HEK293 (cell line): ENCODE measurements at regions not wholly inside any gene's neighbourhood (a gene's known extent, or its start where the extent isn't known, plus 50 kb on each side); places are given as distances from the start of the nearest gene placed in this dataset.

Experiments used
- CTCF ChIA-PET: fragments of 350-600 bp; formaldehyde crosslinking; extraction: SDS; loops from one replicate; lab custom pipeline; 2021; ENCODE audit warnings: antibody characterized with exemption; lab: Yijun Ruan, JAX
- POLR2A ChIA-PET: fragments of 300-600 bp; formaldehyde crosslinking; extraction: SDS; loops from one replicate; lab custom pipeline; 2020; ENCODE audit warnings: antibody characterized with exemption, inconsistent platforms; lab: Yijun Ruan, JAX
- H3K27ac ChIP-seq: fragments of 200-500 bp; sonication (Bioruptor generic); 2 replicates; pipeline ENCODE4 v1.5.1; 2014; ENCODE audit warnings: low read depth, low read length, control low read depth, inconsistent platforms; ENCODE audit errors: extremely low read depth
- H3K36me3 ChIP-seq, 2 experiments: fragments of 200-500 bp in 1 of 2; sonication (Bioruptor generic) in 1 of 2; 1 replicate in 1 of 2; 2 replicates in 1 of 2; pipeline ENCODE4 v1.5.1; 2014 to 2017; ENCODE audit warnings: inconsistent platforms in 2 of 2, low read length in 2 of 2; ENCODE audit not compliant: control insufficient read depth in 2 of 2, insufficient read depth in 1 of 2
- H3K4me1 ChIP-seq: fragments of 200-500 bp; sonication (Bioruptor generic); 2 replicates; pipeline ENCODE4 v1.5.1; 2014; ENCODE audit warnings: mild to moderate bottlenecking, low read length, inconsistent platforms; ENCODE audit not compliant: control insufficient read depth, insufficient read depth
- H3K4me3 ChIP-seq: 2 replicates; pipeline ENCODE4 v1.5.1; 2011; ENCODE audit warnings: low read depth, mild to moderate bottlenecking, control low read depth, low read length, moderate library complexity
- H3K9me3 ChIP-seq: fragments of 200-500 bp; sonication (Bioruptor generic); 2 replicates; pipeline ENCODE4 v1.5.1; 2014; ENCODE audit warnings: low read depth, low read length, inconsistent platforms; ENCODE audit not compliant: control insufficient read depth, insufficient read depth
- BCL11B ChIP-seq: fragments of 450-650 bp; formaldehyde crosslinking; IDR thresholded peaks from 2 replicates; pipeline ENCODE4 v1.5.1; 2016; ENCODE audit warnings: low read depth, missing biosample characterization, missing genetic modification characterization
- GLIS2 ChIP-seq: fragments of 450-650 bp; formaldehyde crosslinking; IDR thresholded peaks from 2 replicates; pipeline ENCODE4 v1.5.1; 2016; ENCODE audit warnings: missing biosample characterization, missing genetic modification characterization
- SCRT2 ChIP-seq: fragments of 450-650 bp; formaldehyde crosslinking; IDR thresholded peaks from 2 replicates; pipeline ENCODE4 v1.5.1; 2016; ENCODE audit warnings: missing biosample characterization, missing genetic modification characterization
- SETDB1 ChIP-seq: IDR thresholded peaks from one replicate; pipeline ENCODE4 v1.6.1; 2017; ENCODE audit warnings: mild to moderate bottlenecking, low read length, moderate library complexity, mixed read lengths; ENCODE audit not compliant: insufficient read length
- TRIM28 ChIP-seq: IDR thresholded peaks from 2 replicates; pipeline ENCODE4 v1.6.1; 2011; ENCODE audit warnings: low read length, control low read depth, borderline replicate concordance
- ZFHX2 ChIP-seq: fragments of 450-650 bp; formaldehyde crosslinking; conservative IDR thresholded peaks from 2 replicates; pipeline ENCODE4 v1.5.1; 2016; ENCODE audit warnings: missing biosample characterization, missing genetic modification characterization
- ZFP3 ChIP-seq: fragments of 450-650 bp; formaldehyde crosslinking; IDR thresholded peaks from 2 replicates; pipeline ENCODE4 v1.5.1; 2016; ENCODE audit warnings: low read depth, missing biosample characterization, missing genetic modification characterization
- ZIC2 ChIP-seq: fragments of 450-650 bp; formaldehyde crosslinking; IDR thresholded peaks from 2 replicates; pipeline ENCODE4 v1.5.1; 2016; ENCODE audit warnings: missing biosample characterization, missing genetic modification characterization
- ZNF121 ChIP-seq: fragments of 450-650 bp; formaldehyde crosslinking; IDR thresholded peaks from 2 replicates; pipeline ENCODE4 v1.5.1; 2016; ENCODE audit warnings: missing biosample characterization, missing genetic modification characterization
- ZNF133 ChIP-seq: fragments of 450-650 bp; formaldehyde crosslinking; IDR thresholded peaks from 2 replicates; pipeline ENCODE4 v1.5.1; 2016; ENCODE audit warnings: missing biosample characterization, missing genetic modification characterization
- ZNF169 ChIP-seq: fragments of 450-650 bp; formaldehyde crosslinking; IDR thresholded peaks from 2 replicates; pipeline ENCODE4 v1.5.1; 2016; ENCODE audit warnings: missing biosample characterization, missing genetic modification characterization
- ZNF184 ChIP-seq: fragments of 450-650 bp; IDR thresholded peaks from 2 replicates; pipeline ENCODE4 v1.5.1; 2018; ENCODE audit warnings: missing biosample characterization, mild to moderate bottlenecking, missing genetic modification characterization
- ZNF2 ChIP-seq: fragments of 450-650 bp; formaldehyde crosslinking; IDR thresholded peaks from 2 replicates; pipeline ENCODE4 v1.5.1; 2016; ENCODE audit warnings: missing biosample characterization, missing genetic modification characterization
- ZNF214 ChIP-seq: fragments of 450-650 bp; formaldehyde crosslinking; IDR thresholded peaks from 2 replicates; pipeline ENCODE4 v1.5.1; 2017; ENCODE audit warnings: missing biosample characterization, mild to moderate bottlenecking, missing genetic modification characterization, borderline replicate concordance
- ZNF221 ChIP-seq: fragments of 450-650 bp; formaldehyde crosslinking; IDR thresholded peaks from 2 replicates; pipeline ENCODE4 v1.5.1; 2017; ENCODE audit warnings: missing biosample characterization, missing genetic modification characterization, borderline replicate concordance
- ZNF223 ChIP-seq: fragments of 450-650 bp; formaldehyde crosslinking; IDR thresholded peaks from 2 replicates; pipeline ENCODE4 v1.5.1; 2016; ENCODE audit warnings: missing biosample characterization, missing genetic modification characterization
- ZNF311 ChIP-seq: fragments of 450-650 bp; formaldehyde crosslinking; IDR thresholded peaks from 2 replicates; pipeline ENCODE4 v1.5.1; 2017; ENCODE audit warnings: missing biosample characterization, missing genetic modification characterization, borderline replicate concordance
- ZNF341 ChIP-seq: fragments of 450-650 bp; formaldehyde crosslinking; IDR thresholded peaks from 2 replicates; pipeline ENCODE4; 2016; ENCODE audit warnings: low read depth, missing biosample characterization, missing genetic modification characterization
- ZNF423 ChIP-seq: fragments of 450-650 bp; formaldehyde crosslinking; IDR thresholded peaks from 2 replicates; pipeline ENCODE4 v1.5.1; 2016; ENCODE audit warnings: missing biosample characterization, missing genetic modification characterization
- ZNF510 ChIP-seq: fragments of 450-650 bp; formaldehyde crosslinking; IDR thresholded peaks from 2 replicates; pipeline ENCODE4 v1.5.1; 2018; ENCODE audit warnings: mild to moderate bottlenecking, missing genetic modification characterization, missing biosample characterization; ENCODE audit not compliant: insufficient replicate concordance
- ZNF514 ChIP-seq: fragments of 450-650 bp; formaldehyde crosslinking; IDR thresholded peaks from 2 replicates; pipeline ENCODE4 v1.5.1; 2016; ENCODE audit warnings: missing biosample characterization, missing genetic modification characterization
- ZNF768 ChIP-seq: fragments of 450-650 bp; formaldehyde crosslinking; IDR thresholded peaks from 2 replicates; pipeline ENCODE4 v1.5.1; 2018; ENCODE audit warnings: missing biosample characterization, mild to moderate bottlenecking, missing genetic modification characterization
- ZNF777 ChIP-seq: fragments of 450-650 bp; formaldehyde crosslinking; IDR thresholded peaks from 2 replicates; pipeline ENCODE4 v1.5.1; 2017; ENCODE audit warnings: missing biosample characterization, missing genetic modification characterization, borderline replicate concordance
- ZNF830 ChIP-seq: fragments of 450-650 bp; IDR thresholded peaks from 2 replicates; pipeline ENCODE4 v1.5.0; 2018; ENCODE audit warnings: missing biosample characterization, missing genetic modification characterization, low read depth, mild to moderate bottlenecking, moderate library complexity
- TF ChIP-seq, protein P1 (sequence below): fragments of 450-650 bp; formaldehyde crosslinking; IDR thresholded peaks from 2 replicates; pipeline ENCODE4 v1.5.0; 2017; ENCODE audit warnings: missing biosample characterization, missing genetic modification characterization, borderline replicate concordance
- TF ChIP-seq, protein P2 (sequence below): fragments of 450-650 bp; formaldehyde crosslinking; optimal IDR thresholded peaks from 2 replicates; pipeline ENCODE3; 2016; ENCODE audit warnings: missing biosample characterization, mild to moderate bottlenecking, missing genetic modification characterization
- TF ChIP-seq, protein P3 (sequence below): sonication (generic); formaldehyde crosslinking; IDR thresholded peaks from 2 replicates; pipeline ENCODE4 v1.8.1; 2022; ENCODE audit warnings: mild to moderate bottlenecking, moderate library complexity, missing genetic modification reagents
- TF ChIP-seq, protein P4 (sequence below): fragments of 450-650 bp; formaldehyde crosslinking; IDR thresholded peaks from 2 replicates; pipeline ENCODE4 v1.5.1; 2016; ENCODE audit warnings: missing biosample characterization, missing genetic modification characterization

DNA sequence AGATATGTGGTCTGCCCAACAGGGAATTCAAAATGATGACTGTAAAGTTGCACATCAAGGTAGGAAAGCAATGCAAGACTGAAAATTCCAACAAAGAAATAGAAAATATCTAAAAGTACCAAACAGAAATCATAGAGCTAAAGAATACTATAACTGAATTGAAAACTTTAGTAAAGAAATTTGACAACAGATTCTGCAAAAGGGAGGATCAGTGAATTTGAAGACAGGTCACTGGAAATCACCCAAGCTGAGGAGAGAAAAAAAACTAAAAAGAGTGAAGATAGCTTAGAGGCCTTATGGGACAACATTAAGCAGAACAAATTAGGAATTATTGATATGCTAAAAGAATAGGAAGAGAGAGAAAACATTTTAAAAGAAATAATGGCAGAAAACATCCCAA is 240.6 kb downstream of the SNX13 start:
- Histone ChIP-seq H3K27ac (no peak overlapping the region), H3K4me1 (no peaks in the 10 kb centered on the region), H3K9me3 (no peaks in the 10 kb centered on the region), H3K4me3 (no peak overlapping the region), H3K36me3 (no peaks in the 10 kb centered on the region)
- CTCF ChIA-PET, result interaction anchor here (0.6 to 0.7 kb wide), 2 partner anchors 15 to 48 kb away, joined by 3 read pairs; no protein-coding TSS in a partner anchor
- POLR2A ChIA-PET, result no interaction called here
- TF ChIP-seq TRIM28, result peak; percentile 30; the same call in 1 of the 2 replicates
- TF ChIP-seq, protein P1, sequence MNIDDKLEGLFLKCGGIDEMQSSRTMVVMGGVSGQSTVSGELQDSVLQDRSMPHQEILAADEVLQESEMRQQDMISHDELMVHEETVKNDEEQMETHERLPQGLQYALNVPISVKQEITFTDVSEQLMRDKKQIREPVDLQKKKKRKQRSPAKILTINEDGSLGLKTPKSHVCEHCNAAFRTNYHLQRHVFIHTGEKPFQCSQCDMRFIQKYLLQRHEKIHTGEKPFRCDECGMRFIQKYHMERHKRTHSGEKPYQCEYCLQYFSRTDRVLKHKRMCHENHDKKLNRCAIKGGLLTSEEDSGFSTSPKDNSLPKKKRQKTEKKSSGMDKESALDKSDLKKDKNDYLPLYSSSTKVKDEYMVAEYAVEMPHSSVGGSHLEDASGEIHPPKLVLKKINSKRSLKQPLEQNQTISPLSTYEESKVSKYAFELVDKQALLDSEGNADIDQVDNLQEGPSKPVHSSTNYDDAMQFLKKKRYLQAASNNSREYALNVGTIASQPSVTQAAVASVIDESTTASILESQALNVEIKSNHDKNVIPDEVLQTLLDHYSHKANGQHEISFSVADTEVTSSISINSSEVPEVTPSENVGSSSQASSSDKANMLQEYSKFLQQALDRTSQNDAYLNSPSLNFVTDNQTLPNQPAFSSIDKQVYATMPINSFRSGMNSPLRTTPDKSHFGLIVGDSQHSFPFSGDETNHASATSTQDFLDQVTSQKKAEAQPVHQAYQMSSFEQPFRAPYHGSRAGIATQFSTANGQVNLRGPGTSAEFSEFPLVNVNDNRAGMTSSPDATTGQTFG (tag by site-specific recombination), result no peak

DNA sequence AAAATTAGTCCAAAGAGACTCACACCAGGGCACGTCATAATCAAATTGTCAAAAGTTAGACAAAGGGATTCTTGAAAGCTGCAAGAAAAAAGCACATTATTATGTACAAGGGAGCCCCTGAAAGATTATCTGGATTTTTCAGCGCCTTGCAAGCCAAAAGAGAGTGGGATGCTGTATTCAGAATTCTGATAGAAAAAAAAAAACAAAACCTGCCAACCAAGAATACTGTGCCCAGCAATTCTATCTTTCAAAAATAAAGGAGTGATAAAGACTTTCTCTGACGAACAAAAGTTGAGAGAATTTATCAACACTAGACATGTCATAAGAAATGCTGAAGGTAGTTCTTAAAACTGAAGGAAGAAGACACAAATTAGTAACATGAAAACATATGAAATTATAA is 240.2 kb downstream of the SNX13 start:
- POLR2A ChIA-PET, result no interaction called here
- CTCF ChIA-PET, result interaction anchor here (0.6 to 0.7 kb wide), 2 partner anchors 14 to 48 kb away, joined by 3 read pairs; no protein-coding TSS in a partner anchor
- no peak overlapping the region for H3K4me3 ChIP-seq
- TF ChIP-seq ZNF223 (tag by site-specific recombination) (no peak), ZIC2 (no peak), SETDB1 (peak; percentile 94), ZNF133 (tag by site-specific recombination) (no peak), GLIS2 (no peak), ZNF423 (tag by site-specific recombination) (no peak), SCRT2 (tag by site-specific recombination) (no peak), ZNF221 (tag by site-specific recombination) (no peak)
- TF ChIP-seq, protein P2, sequence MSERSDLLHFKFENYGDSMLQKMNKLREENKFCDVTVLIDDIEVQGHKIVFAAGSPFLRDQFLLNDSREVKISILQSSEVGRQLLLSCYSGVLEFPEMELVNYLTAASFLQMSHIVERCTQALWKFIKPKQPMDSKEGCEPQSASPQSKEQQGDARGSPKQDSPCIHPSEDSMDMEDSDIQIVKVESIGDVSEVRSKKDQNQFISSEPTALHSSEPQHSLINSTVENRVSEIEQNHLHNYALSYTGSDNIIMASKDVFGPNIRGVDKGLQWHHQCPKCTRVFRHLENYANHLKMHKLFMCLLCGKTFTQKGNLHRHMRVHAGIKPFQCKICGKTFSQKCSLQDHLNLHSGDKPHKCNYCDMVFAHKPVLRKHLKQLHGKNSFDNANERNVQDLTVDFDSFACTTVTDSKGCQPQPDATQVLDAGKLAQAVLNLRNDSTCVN, result no peak
- H3K27ac ChIP-seq, result no peak overlapping the region
- no peaks in the 10 kb centered on the region for H3K4me1 ChIP-seq
- no peaks in the 10 kb centered on the region for H3K36me3 ChIP-seq
- H3K9me3 ChIP-seq, result no peaks in the 10 kb centered on the region

DNA sequence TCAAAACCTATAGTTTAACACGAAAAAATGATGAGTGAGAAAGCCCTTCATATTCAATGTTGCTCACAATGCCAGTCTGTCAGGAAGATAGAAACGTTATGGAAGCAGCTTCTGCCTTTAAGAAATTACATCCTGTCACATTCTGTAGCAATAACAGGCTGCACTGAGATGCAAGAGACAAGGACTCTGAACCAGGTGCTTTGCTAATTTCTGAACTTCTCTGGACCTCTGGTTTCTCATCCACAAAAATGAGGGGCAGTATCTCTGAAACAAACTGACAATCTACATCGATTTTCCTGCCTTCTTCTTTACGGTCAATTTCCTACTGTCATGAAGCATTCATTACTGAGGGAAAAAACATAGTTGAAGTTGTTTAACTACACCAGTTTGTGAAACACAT is 234.0 kb downstream of the SNX13 start:
- Histone ChIP-seq H3K27ac (no peak overlapping the region), H3K9me3 (no peaks in the 10 kb centered on the region), H3K4me3 (no peak overlapping the region), H3K36me3 (no peaks in the 10 kb centered on the region), H3K4me1 (no peaks in the 10 kb centered on the region)
- ChIA-PET POLR2A (no interaction called here), CTCF (interaction anchor here (0.5 to 3.2 kb wide), 20 partner anchors 10 to 862 kb away, joined by 3 to 11 read pairs (median 3); no protein-coding TSS in a partner anchor)
- TF ChIP-seq ZNF121 (no peak), ZNF777 (tag by site-specific recombination) (no peak), ZNF311 (tag by site-specific recombination) (no peak), ZNF2 (tag by site-specific recombination) (no peak), ZFP3 (tag by site-specific recombination) (no peak), ZNF341 (tag by site-specific recombination) (no peak), ZNF214 (tag by site-specific recombination) (no peak), ZNF768 (tag by site-specific recombination) (no peak), ZNF514 (tag by site-specific recombination) (no peak), ZFHX2 (tag by site-specific recombination) (no peak), ZNF510 (tag by site-specific recombination) (no peak), ZNF423 (tag by site-specific recombination) (no peak), ZNF830 (tag by site-specific recombination) (no peak), BCL11B (tag by site-specific recombination) (no peak), ZNF169 (no peak), SETDB1 (no peak), ZNF184 (tag by site-specific recombination) (no peak)
- TF ChIP-seq, protein P3, sequence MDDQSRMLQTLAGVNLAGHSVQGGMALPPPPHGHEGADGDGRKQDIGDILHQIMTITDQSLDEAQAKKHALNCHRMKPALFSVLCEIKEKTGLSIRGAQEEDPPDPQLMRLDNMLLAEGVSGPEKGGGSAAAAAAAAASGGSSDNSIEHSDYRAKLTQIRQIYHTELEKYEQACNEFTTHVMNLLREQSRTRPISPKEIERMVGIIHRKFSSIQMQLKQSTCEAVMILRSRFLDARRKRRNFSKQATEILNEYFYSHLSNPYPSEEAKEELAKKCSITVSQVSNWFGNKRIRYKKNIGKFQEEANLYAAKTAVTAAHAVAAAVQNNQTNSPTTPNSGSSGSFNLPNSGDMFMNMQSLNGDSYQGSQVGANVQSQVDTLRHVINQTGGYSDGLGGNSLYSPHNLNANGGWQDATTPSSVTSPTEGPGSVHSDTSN (CRISPR knock-in tag), result no peak
- TF ChIP-seq, protein P4, sequence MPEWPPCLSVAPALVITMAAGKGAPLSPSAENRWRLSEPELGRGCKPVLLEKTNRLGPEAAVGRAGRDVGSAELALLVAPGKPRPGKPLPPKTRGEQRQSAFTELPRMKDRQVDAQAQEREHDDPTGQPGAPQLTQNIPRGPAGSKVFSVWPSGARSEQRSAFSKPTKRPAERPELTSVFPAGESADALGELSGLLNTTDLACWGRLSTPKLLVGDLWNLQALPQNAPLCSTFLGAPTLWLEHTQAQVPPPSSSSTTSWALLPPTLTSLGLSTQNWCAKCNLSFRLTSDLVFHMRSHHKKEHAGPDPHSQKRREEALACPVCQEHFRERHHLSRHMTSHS (tag by site-specific recombination), result no peak
